Calu3 (cell line): ENCODE measurements at regions not wholly inside any gene's neighbourhood (a gene's known extent, or its start where the extent isn't known, plus 50 kb on each side); places are given as distances from the start of the nearest gene placed in this dataset.

Experiments
- BruUV-seq: library from RNA; stranded (reverse); fragments of 400-500 nt; replicated peaks from 2 replicates; lab custom pipeline; 2021; lab: Mats Ljungman, UMichigan
- CTCF ChIA-PET: fragments of 300-600 bp; sonication (Branson Sonifier 250); formaldehyde crosslinking; loops from one replicate; lab custom pipeline; 2022; ENCODE audit warnings: antibody characterized with exemption; lab: Charles Lee
- DNase-seq: peaks from one replicate; pipeline ENCODE4 v3.0.0; 2022
- H3K27ac Mint-ChIP-seq: one replicate; pipeline ENCODE4 v1.8.0; 2022; ENCODE audit warnings: mixed read lengths; ENCODE audit not compliant: unreplicated experiment
- H3K27me3 Mint-ChIP-seq: one replicate; pipeline ENCODE4 v1.8.0; 2022; ENCODE audit warnings: mixed read lengths; ENCODE audit not compliant: unreplicated experiment
- H3K36me3 Mint-ChIP-seq: one replicate; pipeline ENCODE4 v1.8.0; 2022; ENCODE audit warnings: mild to moderate bottlenecking, moderate library complexity, mixed read lengths; ENCODE audit not compliant: insufficient read depth, unreplicated experiment
- H3K4me1 Mint-ChIP-seq: one replicate; pipeline ENCODE4 v1.8.0; 2022; ENCODE audit warnings: mild to moderate bottlenecking, low read depth, mixed read lengths; ENCODE audit not compliant: unreplicated experiment
- H3K4me3 Mint-ChIP-seq: one replicate; pipeline ENCODE4 v1.8.0; 2022; ENCODE audit warnings: mild to moderate bottlenecking, low read depth, moderate library complexity, mixed read lengths; ENCODE audit not compliant: unreplicated experiment
- H3K9me3 Mint-ChIP-seq: one replicate; pipeline ENCODE4 v1.8.0; 2022; ENCODE audit warnings: low read depth, mixed read lengths; ENCODE audit not compliant: unreplicated experiment
- intact Hi-C: fragments of 100-400 bp; cut with micrococcal nuclease; formaldehyde crosslinking; loops from one replicate; pipeline ENCODE4 v1.10.0; 2022; ENCODE audit not compliant: unreplicated experiment
- TF ChIP-seq, protein P1 (sequence below): fragments of 200-600 bp; IDR thresholded peaks from one replicate; pipeline ENCODE4 v1.8.0; 2022; ENCODE audit warnings: antibody characterized with exemption; ENCODE audit not compliant: unreplicated experiment

DNA sequence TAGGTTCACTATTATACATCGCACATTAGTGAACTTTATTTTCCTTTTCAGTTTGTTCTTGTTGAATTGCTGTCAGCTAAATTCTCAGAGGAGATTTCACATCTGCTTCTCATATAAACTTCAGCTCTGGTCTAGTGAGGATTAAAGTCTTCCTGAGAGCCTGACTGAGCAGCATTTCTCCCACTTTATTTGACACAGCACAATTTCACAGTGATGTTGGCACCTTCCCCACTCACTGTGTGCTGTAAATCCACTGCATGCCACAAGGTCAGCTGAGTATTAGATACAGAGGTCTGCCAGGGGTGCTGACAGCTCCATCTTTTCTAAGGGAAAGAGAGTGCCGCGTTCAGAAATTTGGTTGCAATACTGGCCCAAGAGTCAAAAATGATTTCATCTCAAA is 567.4 kb downstream of the PRR16 start:
- CTCF ChIA-PET, result no interaction called here
- no peak overlapping the region for H3K27ac Mint-ChIP-seq
- TF ChIP-seq, protein P1, sequence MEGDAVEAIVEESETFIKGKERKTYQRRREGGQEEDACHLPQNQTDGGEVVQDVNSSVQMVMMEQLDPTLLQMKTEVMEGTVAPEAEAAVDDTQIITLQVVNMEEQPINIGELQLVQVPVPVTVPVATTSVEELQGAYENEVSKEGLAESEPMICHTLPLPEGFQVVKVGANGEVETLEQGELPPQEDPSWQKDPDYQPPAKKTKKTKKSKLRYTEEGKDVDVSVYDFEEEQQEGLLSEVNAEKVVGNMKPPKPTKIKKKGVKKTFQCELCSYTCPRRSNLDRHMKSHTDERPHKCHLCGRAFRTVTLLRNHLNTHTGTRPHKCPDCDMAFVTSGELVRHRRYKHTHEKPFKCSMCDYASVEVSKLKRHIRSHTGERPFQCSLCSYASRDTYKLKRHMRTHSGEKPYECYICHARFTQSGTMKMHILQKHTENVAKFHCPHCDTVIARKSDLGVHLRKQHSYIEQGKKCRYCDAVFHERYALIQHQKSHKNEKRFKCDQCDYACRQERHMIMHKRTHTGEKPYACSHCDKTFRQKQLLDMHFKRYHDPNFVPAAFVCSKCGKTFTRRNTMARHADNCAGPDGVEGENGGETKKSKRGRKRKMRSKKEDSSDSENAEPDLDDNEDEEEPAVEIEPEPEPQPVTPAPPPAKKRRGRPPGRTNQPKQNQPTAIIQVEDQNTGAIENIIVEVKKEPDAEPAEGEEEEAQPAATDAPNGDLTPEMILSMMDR, result no peak
- no TSS peak for BruUV-seq
- intact Hi-C loops, result no loop called here
- no peaks in the 10 kb centered on the region for H3K36me3 Mint-ChIP-seq
- DNase-seq, result no peak
- H3K4me1 Mint-ChIP-seq, result no peaks in the 10 kb centered on the region
- H3K9me3 Mint-ChIP-seq, result no peaks in the 10 kb centered on the region
- H3K27me3 Mint-ChIP-seq, result no peaks in the 10 kb centered on the region
- no peak overlapping the region for H3K4me3 Mint-ChIP-seq

DNA sequence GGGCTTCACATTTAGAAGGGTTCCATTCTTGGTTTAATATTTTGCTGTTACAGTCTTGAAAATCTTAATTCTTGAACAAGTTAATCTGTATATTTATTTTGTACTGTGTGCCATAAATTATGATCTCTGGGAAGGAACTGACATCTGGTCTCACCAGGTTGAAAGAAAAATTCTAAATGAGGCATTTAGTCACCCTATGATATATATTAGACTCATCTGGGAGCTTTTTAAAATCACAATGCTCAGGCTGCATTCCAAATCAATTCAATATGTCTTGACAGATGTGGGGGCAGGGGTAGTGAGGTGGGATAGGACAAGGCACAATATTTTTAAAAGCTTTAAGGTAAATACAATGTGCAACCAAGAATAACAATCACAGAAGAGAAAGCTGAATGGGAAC is 569.2 kb downstream of the PRR16 start:
- intact Hi-C loops, result no loop called here
- BruUV-seq, result no TSS peak
- H3K27ac Mint-ChIP-seq, result no peak overlapping the region
- TF ChIP-seq, protein P1, result no peak
- DNase-seq, result no peak
- H3K36me3 Mint-ChIP-seq, result no peaks in the 10 kb centered on the region
- H3K4me1 Mint-ChIP-seq, result no peaks in the 10 kb centered on the region
- no peaks in the 10 kb centered on the region for H3K27me3 Mint-ChIP-seq
- H3K4me3 Mint-ChIP-seq, result no peak overlapping the region
- no peaks in the 10 kb centered on the region for H3K9me3 Mint-ChIP-seq
- CTCF ChIA-PET, result no interaction called here

DNA sequence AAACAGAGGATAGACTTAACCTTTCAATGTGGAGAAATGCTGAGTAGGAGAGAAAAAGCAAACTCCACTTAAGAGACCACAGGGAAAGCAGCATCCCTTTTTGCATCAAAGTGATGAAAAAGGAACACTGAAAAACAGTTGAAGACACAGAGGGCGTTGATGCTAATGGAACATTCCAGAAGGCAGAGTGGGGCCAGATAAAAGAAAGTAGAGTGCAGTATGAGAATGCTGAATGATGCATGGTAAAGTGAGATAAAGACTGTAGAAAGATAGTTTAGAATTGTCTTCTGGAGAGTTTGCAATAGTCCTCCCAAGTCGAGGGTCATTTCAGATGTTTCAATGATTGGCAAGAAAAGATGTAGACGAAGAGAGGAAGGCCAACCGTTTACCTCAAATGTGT is 574.3 kb downstream of the PRR16 start:
- TF ChIP-seq, protein P1, result no peak
- DNase-seq, result no peak
- no TSS peak for BruUV-seq

DNA sequence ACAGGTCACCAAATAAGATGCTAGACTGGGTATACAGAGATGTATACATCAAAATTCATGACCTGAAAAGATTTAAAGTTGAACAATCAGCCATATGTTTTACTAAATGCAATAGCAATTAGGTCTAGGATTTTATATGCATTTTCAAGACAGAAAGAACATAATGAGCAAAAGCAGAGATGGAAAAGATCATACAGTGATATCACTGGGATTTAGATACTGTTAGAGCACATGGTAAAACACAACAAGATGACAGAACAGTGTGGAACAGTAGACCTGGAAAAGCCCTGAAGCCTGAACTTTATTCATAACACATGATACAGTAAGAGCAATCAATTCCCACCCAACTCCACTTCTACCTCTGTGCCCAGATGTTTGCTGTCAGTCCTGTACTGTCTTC is 585.9 kb downstream of the PRR16 start:
- Mint-ChIP-seq H3K9me3 (no peaks in the 10 kb centered on the region), H3K36me3 (no peaks in the 10 kb centered on the region), H3K4me1 (no peaks in the 10 kb centered on the region), H3K27me3 (no peaks in the 10 kb centered on the region), H3K27ac (no peak overlapping the region), H3K4me3 (no peak overlapping the region)
- BruUV-seq, result no TSS peak
- intact Hi-C loops, result no loop called here
- CTCF ChIA-PET, result no interaction called here
- no peak for DNase-seq
- TF ChIP-seq, protein P1, result no peak

More for the DNA sequence above, 574.3 kb downstream of the PRR16 start:
- CTCF ChIA-PET, result interaction anchor here (0.6 kb wide), 1 partner anchor 23 kb away, joined by 3 read pairs; no protein-coding TSS in a partner anchor
- no peaks in the 10 kb centered on the region for H3K27me3 Mint-ChIP-seq
- no peaks in the 10 kb centered on the region for H3K4me1 Mint-ChIP-seq
- no peaks in the 10 kb centered on the region for H3K36me3 Mint-ChIP-seq
- no peak overlapping the region for H3K4me3 Mint-ChIP-seq
- H3K27ac Mint-ChIP-seq, result no peak overlapping the region
- intact Hi-C loops, result no loop called here
- H3K9me3 Mint-ChIP-seq, result peaks cover 2% of the 10 kb centered on the region
